Pancreas (tissue), 10 donors: ENCODE measurements at regions not wholly inside any gene's neighbourhood (a gene's known extent, or its start where the extent isn't known, plus 50 kb on each side); places are given as distances from the start of the nearest gene placed in this dataset.

Source experiments
- ATAC-seq, 4 donors: fragments of 200-7000 bp; cut with Tn5 transposase; one replicate each; pipeline versions ENCODE4 v1.8.0 to v1.9.1; 2020; ENCODE audit warnings: mild to moderate bottlenecking in 4 of 4, moderate library complexity in 4 of 4
- DNase-seq, 6 donors: peaks; one replicate each; pipeline ENCODE4 v3.0.0-alpha.2; 2020
- FAIRE-seq: peaks from 2 replicates; lab custom pipeline; 2012; peaks lifted over from hg19 to GRCh38; lab: Jason Lieb, UNC
- H3K27ac ChIP-seq, 4 donors: fragments of 200-600 bp; sonication (generic); 1 replicate in 3 of 4; 2 replicates in 1 of 4; pipeline versions ENCODE4 v1.5.0 to v1.8.0; 2020
- H3K27me3 ChIP-seq, 4 donors: fragments of 200-600 bp; one replicate each; pipeline ENCODE4 v1.8.0; 2021
- H3K36me3 ChIP-seq, 3 donors: fragments of 200-600 bp; sonication (generic) in 1 of 3; one replicate each; pipeline versions ENCODE4 v1.5.0 to v1.8.0; 2020 to 2021
- H3K4me1 ChIP-seq, 3 donors: fragments of 200-600 bp; one replicate each; pipeline ENCODE4 v1.8.0; 2021
- H3K4me3 ChIP-seq, 4 donors: fragments of 200-600 bp; sonication (generic) in 2 of 4; one replicate each; pipeline versions ENCODE4 v1.5.0 to v1.8.0; 2020 to 2021
- H3K9me3 ChIP-seq, 4 donors: fragments of 200-600 bp; one replicate each; pipeline ENCODE4 v1.8.0; 2021
- CTCF ChIP-seq, 4 donors: fragments of 200-600 bp; sonication (generic) in 3 of 4; IDR thresholded peaks; one replicate each; pipeline versions ENCODE4 v1.5.0 to v1.8.0; 2021; ENCODE audit warnings: antibody characterized with exemption in 4 of 4
- WGBS, 2 donors: extraction: QIAGEN DNeasy Blood & Tissue Kit; methylation state at CpG; one replicate each; pipeline ENCODE4 v1.1.7; 2013; 5-methylcytosine and 5-hydroxymethylcytosine counted together
- intact Hi-C, 3 donors: fragments of 100-400 bp; cut with DNase I; formaldehyde crosslinking; loops; one replicate each; pipeline versions ENCODE4 v1.11.1 to v1.14.2; 2022
- donor health status: healthy with polysubstance abuse.
- donor health status: DM: no; HTN: no; CAD: no; lungs with moderate emphysema.
- donor health status: DM: no; HTN: no; CAD: no.
- donor health status: control.
- donor health status: control.
- donor health status: Bipolar disorder and iron deficiency.
- donor health status: DM: yes; HTN: yes; CAD: no.
- donor health status: DM: no; HTN: no; CAD: no.
- donor health status: DM: no; HTN: no; CAD: no.
- donor health status: DM: yes; HTN: yes; CAD: no.

DNA sequence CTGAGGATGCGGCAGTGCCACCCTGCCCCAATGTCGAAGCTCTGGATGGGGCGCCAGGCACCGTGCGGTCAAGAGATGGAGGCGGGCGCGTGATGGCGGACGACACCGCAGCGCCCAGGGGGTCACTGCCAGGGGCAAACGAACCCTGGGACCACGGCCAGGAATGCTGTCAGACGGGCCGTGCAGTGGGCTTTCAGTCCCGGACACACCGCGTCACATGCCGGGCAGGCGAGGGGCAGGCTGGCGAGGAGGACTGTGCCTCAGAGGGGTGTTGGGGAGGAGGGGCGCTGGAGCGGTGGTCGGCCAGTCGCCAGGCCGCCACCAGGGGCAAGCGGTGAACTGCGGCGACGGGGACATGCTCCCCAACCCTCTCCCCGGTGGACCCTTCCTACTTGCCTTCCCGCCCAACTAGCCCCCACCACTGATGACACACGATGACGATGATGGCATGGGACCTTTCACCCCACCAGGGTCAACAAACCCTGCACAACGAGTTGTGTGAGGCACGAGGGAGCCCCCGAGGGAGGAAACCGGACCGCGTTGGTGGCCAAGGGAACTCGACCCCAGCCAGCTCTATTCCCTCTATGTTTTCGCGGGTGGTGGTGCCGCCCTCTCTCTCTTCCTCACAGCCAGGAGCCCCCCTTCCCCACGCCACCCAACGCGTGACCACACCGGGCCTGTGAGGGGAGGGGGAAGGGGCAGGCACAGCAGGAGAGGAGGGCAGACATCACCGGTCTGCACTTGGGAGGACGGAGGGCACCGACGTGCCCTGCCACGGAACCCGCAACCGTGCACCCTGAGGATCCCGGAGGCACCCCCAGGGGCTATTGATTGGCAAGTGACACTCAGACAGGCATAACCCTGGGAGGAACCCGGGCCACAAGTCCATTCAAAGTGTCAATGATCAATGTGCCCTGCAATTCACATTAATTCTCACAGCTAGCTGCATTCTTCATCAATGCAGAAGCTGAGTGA lies 1960.9 kb upstream of the DEFB115 start:
- 73 to 79% methylated on average over 53 to 58 of the region's 58 CpGs for WGBS, 2 donors
- no peak for ATAC-seq

DNA sequence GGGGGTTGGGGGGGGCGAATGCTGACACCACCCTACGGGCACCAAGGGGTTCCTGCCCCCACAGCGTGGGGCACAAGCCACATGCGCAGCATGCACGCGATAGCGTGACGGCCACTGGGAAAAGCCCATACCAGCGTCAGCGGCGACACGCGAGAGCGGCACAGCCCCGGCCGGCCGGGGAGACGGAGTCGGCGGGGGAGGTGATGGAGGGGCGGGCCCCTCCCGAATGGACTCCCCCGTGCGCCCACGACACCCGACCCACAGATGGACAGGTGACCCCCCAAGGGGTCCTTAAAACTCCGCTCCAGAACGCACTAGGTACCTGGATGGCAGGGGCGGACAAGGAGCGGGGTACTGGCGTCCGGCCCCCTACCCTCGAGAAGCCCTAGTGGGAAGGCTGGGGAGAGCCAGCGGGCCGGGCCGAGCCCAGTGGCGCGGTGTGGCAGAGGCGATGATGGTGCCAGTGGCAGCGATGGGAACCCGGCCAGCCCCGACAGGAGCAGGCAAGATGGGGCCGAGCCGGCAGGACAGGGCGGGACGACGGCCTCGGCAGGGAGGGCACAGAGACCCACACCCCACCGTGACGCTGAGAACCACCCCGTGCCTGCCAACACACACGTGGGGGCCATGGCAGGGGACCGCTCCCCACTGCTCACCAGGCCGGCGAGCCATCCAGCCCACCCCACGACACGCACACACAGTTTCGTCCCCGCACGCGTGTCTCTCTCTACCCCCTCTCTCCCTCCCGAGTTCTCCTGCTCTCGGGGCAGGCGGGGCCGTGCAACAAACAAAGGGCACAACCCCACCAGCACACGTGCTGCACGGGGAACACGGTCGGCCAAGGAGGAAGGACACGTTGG lies 1959.8 kb upstream of the DEFB115 start:
- Histone ChIP-seq H3K4me1 (no peaks in the 10 kb centered on the region), H3K27ac (no peak overlapping the region), H3K4me3 (no peak overlapping the region), H3K9me3 (no peaks in the 10 kb centered on the region), H3K27me3 (no peaks in the 10 kb centered on the region), H3K36me3 (no peaks in the 10 kb centered on the region)
- ATAC-seq (no peak), FAIRE-seq (no peak), DNase-seq (peak in 1 of 6 donors; percentile 62)
- WGBS, 2 donors, result 72 to 76% methylated on average over 69 to 70 of the region's 70 CpGs
- intact Hi-C loops, result no loop called here
- TF ChIP-seq CTCF (IDR thresholded peaks at IDR 0.05), result no peak

More for the DNA sequence above, 1960.9 kb upstream of the DEFB115 start:
- no peak for TF ChIP-seq CTCF (IDR thresholded peaks at IDR 0.05)
- H3K4me1 ChIP-seq, result no peaks in the 10 kb centered on the region
- DNase-seq, result peak in 1 of 6 donors; percentile 53
- FAIRE-seq, result no peak
- no peak overlapping the region for H3K4me3 ChIP-seq
- H3K27me3 ChIP-seq, result no peaks in the 10 kb centered on the region
- H3K9me3 ChIP-seq, result no peaks in the 10 kb centered on the region
- no peak overlapping the region for H3K27ac ChIP-seq
- H3K36me3 ChIP-seq, result no peaks in the 10 kb centered on the region
- intact Hi-C loops, result no loop called here

DNA sequence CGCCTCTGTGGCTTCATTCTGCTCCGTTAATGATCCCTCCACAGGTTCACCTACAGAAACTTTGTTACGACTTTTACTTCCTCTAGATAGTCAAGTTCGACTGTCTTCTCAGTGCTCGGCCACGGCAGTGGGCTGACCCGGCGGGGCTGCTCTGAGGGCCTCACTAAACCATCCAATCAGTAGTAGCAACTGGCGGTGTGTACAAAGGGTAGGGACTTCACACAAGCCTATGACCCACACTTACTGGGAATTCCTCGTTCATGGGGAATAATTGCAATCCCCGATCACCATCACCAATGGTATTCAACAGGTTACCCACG lies 1959.2 kb upstream of the DEFB115 start:
- H3K27ac ChIP-seq, result no peak overlapping the region
- H3K9me3 ChIP-seq, result no peaks in the 10 kb centered on the region
- intact Hi-C loops, result no loop called here
- DNase-seq (no peak), ATAC-seq (no peak), FAIRE-seq (no peak)
- H3K36me3 ChIP-seq, result no peaks in the 10 kb centered on the region
- H3K4me3 ChIP-seq, result no peak overlapping the region
- H3K27me3 ChIP-seq, result no peaks in the 10 kb centered on the region
- no peaks in the 10 kb centered on the region for H3K4me1 ChIP-seq
- no peak for TF ChIP-seq CTCF (IDR thresholded peaks at IDR 0.05)
- WGBS, 2 donors, result 67 to 75% methylated on average over 12 of the region's 12 CpGs

- intact Hi-C loops, result no loop called here
- no peak for FAIRE-seq
- no peak for TF ChIP-seq CTCF (IDR thresholded peaks at IDR 0.05)
- ATAC-seq, result no peak
- Histone ChIP-seq H3K4me1 (no peaks in the 10 kb centered on the region), H3K9me3 (no peaks in the 10 kb centered on the region), H3K27ac (no peak overlapping the region), H3K27me3 (no peaks in the 10 kb centered on the region), H3K4me3 (no peak overlapping the region), H3K36me3 (no peaks in the 10 kb centered on the region)
- 74 to 83% methylated on average over 40 of the region's 40 CpGs for WGBS, 2 donors
- no peak for DNase-seq
Measured at GRCh38 chr20:29298759-29299613, 1958.5 kb upstream of the DEFB115 start.
